HepG2 (cell line): ENCODE measurements at regions not wholly inside any gene's neighbourhood (a gene's known extent, or its start where the extent isn't known, plus 50 kb on each side); places are given as distances from the start of the nearest gene placed in this dataset.

ENCODE experiments used
- ATAC-seq: fragments of 200-7000 bp; cut with Tn5 transposase; 3 replicates; pipeline ENCODE4 v1.9.1; 2020; ENCODE audit warnings: mild to moderate bottlenecking, moderate library complexity
- BruUV-seq: library from RNA; stranded (reverse); fragments of 400-500 nt; replicated peaks from 2 replicates; lab custom pipeline; 2021; lab: Mats Ljungman, UMichigan
- CTCF ChIA-PET: fragments of 300-600 bp; formaldehyde crosslinking; extraction: SDS; loops from one replicate; lab custom pipeline; 2021; ENCODE audit warnings: low total read pairs, inconsistent platforms, low intra/inter-chr PET ratio; lab: Yijun Ruan, JAX
- POLR2A ChIA-PET: fragments of 350-600 bp; sonication (Branson Sonifier 250); formaldehyde crosslinking; loops from one replicate; lab custom pipeline; 2020; ENCODE audit warnings: antibody characterized with exemption, inconsistent platforms; lab: Yijun Ruan, JAX
- DNase-seq: peaks from one replicate; pipeline ENCODE4 v3.0.0-alpha.2; 2015; ENCODE audit warnings: low spot score
- FAIRE-seq: peaks from 3 replicates; lab custom pipeline; 2011; peaks lifted over from hg19 to GRCh38; lab: Jason Lieb, UNC
- H2AFZ ChIP-seq: one replicate; pipeline ENCODE4 v1.6.1; 2011; ENCODE audit warnings: low read length, inconsistent platforms
- H3K27ac ChIP-seq: fragments of 300-600 bp; 3 replicates; pipeline ENCODE4 v1.8.0; 2011; ENCODE audit warnings: mixed run types, mild to moderate bottlenecking, mixed read lengths, low read length, inconsistent platforms; ENCODE audit not compliant: insufficient read depth; ENCODE audit errors: extremely low read length
- H3K27me3 ChIP-seq, 2 experiments: fragments of 200-600 bp in 1 of 2; 2 replicates in 1 of 2; 3 replicates in 1 of 2; pipeline versions ENCODE4 v1.6.0 to v1.8.0; 2011; ENCODE audit warnings: low read length in 2 of 2, mild to moderate bottlenecking in 2 of 2, moderate library complexity in 2 of 2, inconsistent platforms in 1 of 2; ENCODE audit not compliant: insufficient read depth in 2 of 2, control insufficient read depth in 1 of 2
- H3K36me3 ChIP-seq, 2 experiments: fragments of 200-600 bp in 1 of 2; replicated peaks in 1 of 2; 2 replicates in 1 of 2; 3 replicates in 1 of 2; pipeline versions ENCODE4 v1.5.1 to v1.8.0; 2011; ENCODE audit warnings: low read length in 2 of 2, inconsistent platforms in 1 of 2; ENCODE audit not compliant: insufficient read depth in 2 of 2, control insufficient read depth in 1 of 2
- H3K4me1 ChIP-seq: 2 replicates; pipeline ENCODE4 v1.5.1; 2012; ENCODE audit warnings: low read length, inconsistent platforms; ENCODE audit not compliant: insufficient read depth
- H3K4me2 ChIP-seq: 2 replicates; pipeline ENCODE4 v1.6.0; 2011; ENCODE audit warnings: low read depth, low read length, inconsistent platforms
- H3K4me3 ChIP-seq, 3 experiments: fragments of 200-600 bp in 1 of 3; sonication (generic), shearing (Covaris generic) in 1 of 3; replicated peaks in 1 of 3; 2 replicates each; pipeline ENCODE4 v1.5.1; 2011 to 2016; ENCODE audit warnings: low read length in 3 of 3, inconsistent platforms in 2 of 3, low read depth in 2 of 3, mild to moderate bottlenecking in 2 of 3, control low read depth in 1 of 3, mixed read lengths in 1 of 3; ENCODE audit not compliant: insufficient read depth in 1 of 3
- H3K79me2 ChIP-seq: one replicate; pipeline ENCODE4 v1.6.1; 2011; ENCODE audit warnings: low read length, inconsistent platforms; ENCODE audit not compliant: insufficient read depth
- H3K9ac ChIP-seq: 2 replicates; pipeline ENCODE4 v1.6.0; 2011; ENCODE audit warnings: mild to moderate bottlenecking, low read depth, low read length, inconsistent platforms; ENCODE audit not compliant: insufficient read depth
- H3K9me3 ChIP-seq: 2 replicates; pipeline ENCODE4 v1.5.1; 2012; ENCODE audit warnings: mild to moderate bottlenecking, low read length
- H4K20me1 ChIP-seq: 2 replicates; pipeline ENCODE4 v1.6.0; 2011; ENCODE audit warnings: inconsistent platforms, mild to moderate bottlenecking, low read length, moderate library complexity; ENCODE audit not compliant: insufficient read depth
- CSRNP1 ChIP-seq: sonication (generic); formaldehyde crosslinking; IDR thresholded peaks from 2 replicates; pipeline ENCODE4 v1.8.1; 2023; ENCODE audit warnings: mild to moderate bottlenecking, missing genetic modification reagents
- CTCF ChIP-seq: sonication (generic); formaldehyde crosslinking; IDR thresholded peaks from 2 replicates; pipeline ENCODE4 v1.5.0; 2020; ENCODE audit warnings: mild to moderate bottlenecking, missing genetic modification reagents, moderate library complexity
- MIER3 ChIP-seq: IDR thresholded peaks from 2 replicates; pipeline ENCODE4 v1.6.1; 2016; ENCODE audit warnings: missing compliant biosample characterization, borderline replicate concordance
- POGK ChIP-seq: sonication (generic); formaldehyde crosslinking; conservative IDR thresholded peaks from 2 replicates; pipeline ENCODE4 v1.8.0; 2022; ENCODE audit warnings: mild to moderate bottlenecking, moderate library complexity, missing genetic modification reagents
- SMC3 ChIP-seq: IDR thresholded peaks from 2 replicates; pipeline ENCODE4 v1.6.1; 2011; ENCODE audit warnings: low read length, improper control_type of control experiment
- STAG1 ChIP-seq: sonication (generic); formaldehyde crosslinking; IDR thresholded peaks from 2 replicates; pipeline ENCODE4 v1.4.0; 2020; ENCODE audit warnings: missing genetic modification reagents
- ZNF326 ChIP-seq: sonication (generic); formaldehyde crosslinking; IDR thresholded peaks from 2 replicates; pipeline ENCODE4 v1.4.0; 2020; ENCODE audit warnings: missing genetic modification reagents, borderline replicate concordance
- ZNF777 ChIP-seq: sonication (generic); formaldehyde crosslinking; IDR thresholded peaks from 2 replicates; pipeline ENCODE4 v1.4.0; 2020; ENCODE audit warnings: missing genetic modification reagents
- WGBS: methylation state at CpG from one replicate; pipeline ENCODE4 v1.1.6; 2017; ENCODE audit warnings: low lambda C conversion rate; 5-methylcytosine and 5-hydroxymethylcytosine counted together
- in situ Hi-C: cut with HindIII; loops from 2 replicates; pipeline ENCODE4 v1.10.0; 2017; ENCODE audit warnings: low pct_unique_long_range_greater_than_20kb; ENCODE audit not compliant: extremely low pct_ligation_motif_present
- intact Hi-C: fragments of 100-400 bp; cut with micrococcal nuclease; formaldehyde crosslinking; loops from one replicate; pipeline ENCODE4 v1.10.0; 2022; ENCODE audit not compliant: unreplicated experiment

GRCh38 chr3:35908366-35909232 lies 269.3 kb downstream of the ARPP21 start:
- H3K9me3 ChIP-seq = peaks cover 3% of the 10 kb centered on the region; the same call in 1 of the 2 replicates
- no peak overlapping the region for H3K27ac ChIP-seq
- FAIRE-seq (peak; percentile 77), DNase-seq (peak; percentile 44), ATAC-seq (peak; percentile 72)
- no peaks in the 10 kb centered on the region for H4K20me1 ChIP-seq
- H2AFZ ChIP-seq = no peak overlapping the region
- no peaks in the 10 kb centered on the region for H3K36me3 ChIP-seq
- H3K4me1 ChIP-seq = no peaks in the 10 kb centered on the region
- 27% methylated on average over 9 of the region's 9 CpGs for WGBS
- H3K27me3 ChIP-seq = no peaks in the 10 kb centered on the region
- ChIA-PET POLR2A (no interaction called here), CTCF (no interaction called here)
- no peak overlapping the region for H3K4me3 ChIP-seq
- intact Hi-C loops (loop anchor here (5.0 kb wide), 1 partner anchor 1286 kb away; no protein-coding TSS in a partner anchor), in situ Hi-C loops (no loop called here)
- BruUV-seq = no TSS peak
- no peak overlapping the region for H3K9ac ChIP-seq
- TF ChIP-seq ZNF777 (CRISPR knock-in tag) (no peak), CTCF (peak; percentile 69), MIER3 (CRISPR knock-in tag) (no peak), STAG1 (CRISPR knock-in tag) (peak; percentile 57), POGK (CRISPR knock-in tag) (no peak), SMC3 (peak; percentile 63), CSRNP1 (no peak), ZNF326 (CRISPR knock-in tag) (no peak)
- TF ChIP-seq, all 625 proteins: peak for 3
- Histone ChIP-seq H3K4me2 (no peak overlapping the region), H3K79me2 (no peaks in the 10 kb centered on the region)
